ENCODE measurements at regions not wholly inside any gene's neighbourhood (a gene's known extent, or its start where the extent isn't known, plus 50 kb on each side); places are given as distances from the start of the nearest gene placed in this dataset.

GRCh38 chr3:166533740-166534139, 696.5 kb upstream of the BCHE start:
- no peak for DNase-seq
- Histone ChIP-seq H3K27ac (ENCODE audit: low read depth in 2 of 2, low read length in 1 of 2) (no peak overlapping the region), H3F3A (replicated peaks; ENCODE audit: insufficient read depth) (no peaks in the 10 kb centered on the region), H3K9me2 (no peaks in the 10 kb centered on the region), H3K36me3 (replicated peaks in 1 of 2; ENCODE audit: control insufficient read depth in 1 of 2, insufficient read depth in 2 of 2, low read length in 1 of 2) (no peaks in the 10 kb centered on the region), H3K4me2 (no peak overlapping the region), H2AFZ (ENCODE audit: low read depth) (no peak overlapping the region), H3K4me3 (ENCODE audit: low read depth in 2 of 2, low read length in 1 of 2) (no peak overlapping the region), H3K9ac (no peak overlapping the region), H3K79me2 (ENCODE audit: insufficient read depth) (no peaks in the 10 kb centered on the region), H3K27me3 (ENCODE audit: insufficient read depth) (no peaks in the 10 kb centered on the region), H3K4me1 (ENCODE audit: control insufficient read depth in 1 of 2, insufficient read depth in 2 of 2, low read depth in 1 of 2, low read length in 1 of 2) (no peaks in the 10 kb centered on the region), H4K20me1 (ENCODE audit: insufficient read depth) (no peaks in the 10 kb centered on the region), H3K9me3 (no peaks in the 10 kb centered on the region)
- POLR2A ChIA-PET = no interaction called here
- CTCF ChIA-PET = no interaction called here
- no peak for TF ChIP-seq PBX3 (IDR thresholded peaks at IDR 0.05)
- TF ChIP-seq GATA2 (CRISPR knock-in tag; IDR thresholded peaks at IDR 0.05) = no peak
- no peak for TF ChIP-seq MXI1 (IDR thresholded peaks at IDR 0.05; ENCODE audit: low read depth, low read length)
- TF ChIP-seq JUND (IDR thresholded peaks at IDR 0.05) = no peak
- TF ChIP-seq MAX (IDR thresholded peaks at IDR 0.05; ENCODE audit: low read depth) = no peak
- TF ChIP-seq NRF1 (IDR thresholded peaks at IDR 0.05; ENCODE audit: low read depth, low read length) = no peak
- no peak for TF ChIP-seq MEF2A (IDR thresholded peaks at IDR 0.05; ENCODE audit: borderline replicate concordance, low read depth)
- TF ChIP-seq POLR2AphosphoS5 (IDR thresholded peaks at IDR 0.05; ENCODE audit: low read depth, low read length) = no peak
- no peak for TF ChIP-seq IRF3 (IDR thresholded peaks at IDR 0.05; ENCODE audit: low read depth, low read length)
- TF ChIP-seq CTCF (IDR thresholded peaks at IDR 0.05) = no peak
- no peak for TF ChIP-seq FOXJ3 (CRISPR knock-in tag; IDR thresholded peaks at IDR 0.05)
- TF ChIP-seq REST (IDR thresholded peaks at IDR 0.05; ENCODE audit: low read depth, low read length) = no peak
- TF ChIP-seq GABPA (IDR thresholded peaks at IDR 0.05; ENCODE audit: low read depth) = no peak
- TF ChIP-seq USF1 (IDR thresholded peaks at IDR 0.05; ENCODE audit: borderline replicate concordance, low read depth) = no peak
- no peak for TF ChIP-seq NFIC (IDR thresholded peaks at IDR 0.05; ENCODE audit: borderline replicate concordance)
- 24% methylated on average over 2 of the region's 2 CpGs for WGBS (ENCODE audit: low lambda C conversion rate)
